ENCODE measurements at regions not wholly inside any gene's neighbourhood (a gene's known extent, or its start where the extent isn't known, plus 50 kb on each side); places are given as distances from the start of the nearest gene placed in this dataset.
A peak's percentile ranks its signal among the peaks of the same experiment; 100 is the strongest.

DNA sequence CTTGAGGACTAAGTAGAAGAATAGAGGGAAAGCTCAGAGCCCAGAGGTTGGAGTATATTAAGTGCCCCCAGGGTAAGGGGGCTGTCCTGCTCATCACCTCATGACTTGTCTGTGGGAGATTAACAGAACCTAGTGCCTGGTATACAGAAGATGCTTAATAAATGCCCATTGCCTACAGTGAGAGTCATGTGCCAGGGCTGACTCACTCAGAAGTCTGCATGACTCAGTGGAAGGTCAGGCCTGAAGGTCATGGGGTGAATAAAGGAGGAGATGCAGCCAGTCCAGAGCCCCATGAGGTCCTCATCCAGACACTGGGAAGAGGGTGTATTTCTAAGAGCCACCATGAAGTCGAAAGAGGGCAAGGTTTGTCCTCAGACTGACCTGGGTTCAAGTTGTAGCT lies 62.5 kb upstream of the TLE3 start:
- H3K4me3 ChIP-seq, result no peak overlapping the region
- no peak for ATAC-seq (ENCODE audit: insufficient number of reproducible peaks, low FRiP score, low read depth)
- H3K27ac ChIP-seq, result no peak overlapping the region
- TF ChIP-seq, protein P1, sequence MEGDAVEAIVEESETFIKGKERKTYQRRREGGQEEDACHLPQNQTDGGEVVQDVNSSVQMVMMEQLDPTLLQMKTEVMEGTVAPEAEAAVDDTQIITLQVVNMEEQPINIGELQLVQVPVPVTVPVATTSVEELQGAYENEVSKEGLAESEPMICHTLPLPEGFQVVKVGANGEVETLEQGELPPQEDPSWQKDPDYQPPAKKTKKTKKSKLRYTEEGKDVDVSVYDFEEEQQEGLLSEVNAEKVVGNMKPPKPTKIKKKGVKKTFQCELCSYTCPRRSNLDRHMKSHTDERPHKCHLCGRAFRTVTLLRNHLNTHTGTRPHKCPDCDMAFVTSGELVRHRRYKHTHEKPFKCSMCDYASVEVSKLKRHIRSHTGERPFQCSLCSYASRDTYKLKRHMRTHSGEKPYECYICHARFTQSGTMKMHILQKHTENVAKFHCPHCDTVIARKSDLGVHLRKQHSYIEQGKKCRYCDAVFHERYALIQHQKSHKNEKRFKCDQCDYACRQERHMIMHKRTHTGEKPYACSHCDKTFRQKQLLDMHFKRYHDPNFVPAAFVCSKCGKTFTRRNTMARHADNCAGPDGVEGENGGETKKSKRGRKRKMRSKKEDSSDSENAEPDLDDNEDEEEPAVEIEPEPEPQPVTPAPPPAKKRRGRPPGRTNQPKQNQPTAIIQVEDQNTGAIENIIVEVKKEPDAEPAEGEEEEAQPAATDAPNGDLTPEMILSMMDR (IDR thresholded peaks at IDR 0.05), result no peak
- no peaks in the 10 kb centered on the region for H3K36me3 ChIP-seq
- H3K4me1 ChIP-seq (ENCODE audit: control insufficient read depth in 1 of 2, low read depth in 2 of 2), result peaks cover 22 to 60% of the 10 kb centered on the region in 2 donors
- no peaks in the 10 kb centered on the region for H3K27me3 ChIP-seq (replicated peaks; ENCODE audit: insufficient read depth)
- no peaks in the 10 kb centered on the region for H3K9me3 ChIP-seq
- DNase-seq (ENCODE audit: low spot score), result no peak

DNA sequence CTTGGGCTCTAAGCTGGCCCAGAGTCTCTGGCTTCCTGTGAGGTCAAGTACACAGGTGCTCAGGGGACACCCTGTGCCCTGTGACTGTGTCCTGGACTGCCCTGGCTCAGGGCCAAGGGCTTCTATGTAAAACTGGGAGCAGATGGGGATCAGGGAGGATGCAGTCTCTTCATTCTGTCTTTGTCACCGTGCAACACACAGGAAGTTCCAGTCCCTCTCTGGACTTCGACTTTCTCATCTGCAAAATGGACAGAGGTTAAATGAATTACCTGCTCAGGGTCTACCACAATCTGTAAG lies 61.9 kb upstream of the TLE3 start:
- ATAC-seq (ENCODE audit: insufficient number of reproducible peaks, low FRiP score, low read depth), result no peak
- no peaks in the 10 kb centered on the region for H3K36me3 ChIP-seq
- H3K9me3 ChIP-seq, result no peaks in the 10 kb centered on the region
- H3K4me3 ChIP-seq, result no peak overlapping the region
- TF ChIP-seq, protein P1 (IDR thresholded peaks at IDR 0.05), result no peak
- no peak for DNase-seq (ENCODE audit: low spot score)
- no peak overlapping the region for H3K27ac ChIP-seq
- peaks cover 19 to 54% of the 10 kb centered on the region in 2 donors for H3K4me1 ChIP-seq (ENCODE audit: control insufficient read depth in 1 of 2, low read depth in 2 of 2)
- no peaks in the 10 kb centered on the region for H3K27me3 ChIP-seq (replicated peaks; ENCODE audit: insufficient read depth)

DNA sequence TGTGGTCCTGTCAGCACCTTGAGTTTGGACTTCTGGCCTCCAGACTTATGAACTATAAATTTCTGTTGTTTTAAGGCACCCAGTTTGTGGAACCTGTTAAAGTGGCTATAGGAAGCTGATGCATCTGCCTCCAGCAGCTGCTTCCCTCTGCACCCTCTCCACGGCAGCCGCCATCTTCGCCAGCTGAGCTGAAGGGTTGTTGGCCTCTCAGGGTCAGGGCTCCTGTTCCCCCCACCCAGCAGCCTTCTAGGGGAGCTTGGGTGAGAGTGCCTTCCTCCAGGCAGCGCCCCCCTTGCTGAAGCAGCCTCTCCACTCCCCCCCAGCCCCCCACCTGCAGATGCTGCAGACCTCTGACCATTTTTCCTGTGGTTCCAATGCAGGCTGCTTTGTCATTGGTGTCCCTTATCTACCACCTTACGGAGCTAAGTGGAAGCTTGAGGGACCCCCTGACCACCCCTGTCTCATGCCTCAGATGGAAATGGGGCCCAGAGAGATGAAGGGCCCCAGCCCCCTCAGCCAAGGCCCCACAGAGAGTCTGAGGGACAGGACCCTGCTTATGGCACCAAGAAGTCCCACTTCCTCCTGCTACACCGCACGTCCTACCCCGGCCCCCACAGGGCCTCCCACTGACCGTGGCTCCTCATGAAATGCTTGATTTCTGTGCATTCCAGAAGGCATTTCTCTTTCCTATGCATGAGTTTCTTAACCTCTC lies 61.4 kb upstream of the TLE3 start:
- Histone ChIP-seq H3K4me3 (no peak overlapping the region), H3K4me1 (ENCODE audit: control insufficient read depth in 1 of 2, low read depth in 2 of 2) (peaks cover 19 to 51% of the 10 kb centered on the region in 2 donors), H3K9me3 (no peaks in the 10 kb centered on the region), H3K27ac (no peak overlapping the region), H3K36me3 (no peaks in the 10 kb centered on the region), H3K27me3 (replicated peaks; ENCODE audit: insufficient read depth) (no peaks in the 10 kb centered on the region)
- ATAC-seq (ENCODE audit: insufficient number of reproducible peaks, low FRiP score, low read depth) (no peak), DNase-seq (ENCODE audit: low spot score) (no peak)
- TF ChIP-seq, protein P1 (IDR thresholded peaks at IDR 0.05), result no peak

DNA sequence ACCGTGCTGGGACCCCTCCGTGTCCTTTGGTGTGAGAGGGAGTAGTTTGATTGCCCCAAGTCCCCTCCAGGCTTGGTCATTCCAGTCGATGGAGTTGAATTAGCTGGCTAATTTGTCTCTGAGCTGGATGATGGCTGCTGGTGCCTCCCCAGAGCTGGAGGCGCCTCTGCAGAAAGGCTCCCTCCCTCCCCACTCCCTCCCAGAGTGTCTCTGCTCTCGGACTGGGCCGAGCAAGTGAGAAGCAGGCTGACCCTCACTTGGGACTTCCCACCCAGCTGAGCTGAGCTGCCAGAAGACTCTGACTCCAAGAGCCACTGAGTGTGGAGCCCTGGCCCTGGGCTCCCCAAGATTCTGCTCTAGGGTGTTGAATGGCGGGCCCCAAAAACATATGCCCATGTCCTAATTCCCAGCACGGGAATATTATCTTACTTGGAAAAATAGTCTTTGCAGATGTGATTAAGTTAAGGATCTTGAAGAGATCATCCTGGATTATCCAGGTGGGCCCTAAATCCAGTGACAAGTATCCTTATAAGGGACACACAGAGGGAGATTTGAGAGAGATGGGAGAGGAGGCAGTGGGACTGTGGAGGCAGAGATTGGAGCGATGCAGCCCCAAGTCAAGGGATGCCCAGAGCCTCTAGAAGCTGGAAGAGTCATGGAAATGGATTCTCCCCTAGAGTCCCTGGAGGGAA lies 60.7 kb upstream of the TLE3 start:
- H3K9me3 ChIP-seq, result no peaks in the 10 kb centered on the region
- ATAC-seq (ENCODE audit: insufficient number of reproducible peaks, low FRiP score, low read depth), result no peak
- H3K4me3 ChIP-seq, result no peak overlapping the region
- no peaks in the 10 kb centered on the region for H3K36me3 ChIP-seq
- no peak for DNase-seq (ENCODE audit: low spot score)
- H3K27ac ChIP-seq, result no peak overlapping the region
- TF ChIP-seq, protein P1 (IDR thresholded peaks at IDR 0.05), result no peak
- peaks cover 19 to 45% of the 10 kb centered on the region in 2 donors for H3K4me1 ChIP-seq (ENCODE audit: control insufficient read depth in 1 of 2, low read depth in 2 of 2)
- H3K27me3 ChIP-seq (replicated peaks; ENCODE audit: insufficient read depth), result no peaks in the 10 kb centered on the region

DNA sequence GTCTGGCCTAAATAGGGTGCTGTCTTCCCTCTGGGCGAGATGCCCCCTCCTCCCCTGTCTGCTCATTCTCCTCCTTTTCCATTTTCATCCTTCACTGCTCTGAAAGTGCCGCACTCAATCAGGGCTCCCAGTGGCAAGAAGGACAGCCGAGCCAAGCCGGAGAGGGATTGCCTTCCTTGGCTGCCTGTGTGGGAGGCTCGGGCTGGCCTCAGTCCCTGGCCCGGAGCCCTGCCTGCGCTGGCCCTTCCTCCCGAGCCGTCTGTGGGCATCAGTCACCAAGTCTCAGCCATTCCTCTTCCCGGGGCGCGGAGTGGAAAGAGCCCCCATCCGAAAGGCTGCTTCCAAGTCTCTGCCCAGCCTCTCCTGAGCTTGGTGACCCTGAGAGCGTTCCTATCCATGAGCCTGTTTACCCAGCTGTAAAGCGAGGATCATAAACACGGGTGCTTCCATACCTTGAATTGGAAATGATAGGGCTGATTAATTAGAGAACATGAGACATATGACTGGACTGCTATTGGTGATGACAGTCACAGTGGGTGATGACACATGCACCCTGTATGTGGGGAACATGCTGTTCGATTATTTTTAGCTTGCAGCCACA lies 59.1 kb upstream of the TLE3 start:
- H3K4me3 ChIP-seq, result peak overlapping the region; percentile 18
- no peak overlapping the region for H3K27ac ChIP-seq
- DNase-seq (ENCODE audit: low spot score), result no peak
- no peak for ATAC-seq (ENCODE audit: insufficient number of reproducible peaks, low FRiP score, low read depth)
- TF ChIP-seq, protein P1 (IDR thresholded peaks at IDR 0.05), result no peak
- H3K4me1 ChIP-seq (ENCODE audit: control insufficient read depth in 1 of 2, low read depth in 2 of 2), result peaks cover 21 to 51% of the 10 kb centered on the region in 2 donors
- H3K9me3 ChIP-seq, result no peaks in the 10 kb centered on the region
- no peaks in the 10 kb centered on the region for H3K27me3 ChIP-seq (replicated peaks; ENCODE audit: insufficient read depth)
- H3K36me3 ChIP-seq, result no peaks in the 10 kb centered on the region
